Ishikawa (cell line): ENCODE measurements at regions not wholly inside any gene's neighbourhood (a gene's known extent, or its start where the extent isn't known, plus 50 kb on each side); places are given as distances from the start of the nearest gene placed in this dataset.

ENCODE experiments used
- CEBPB ChIP-seq: IDR thresholded peaks from 2 replicates; pipeline ENCODE4 v1.6.1; 2012
- CREB1 ChIP-seq: IDR thresholded peaks from 2 replicates; pipeline ENCODE4 v1.6.1; 2012; ENCODE audit warnings: low read depth
- EP300 ChIP-seq: IDR thresholded peaks from 2 replicates; pipeline ENCODE4 v1.6.1; 2012; ENCODE audit warnings: borderline replicate concordance
- FOXM1 ChIP-seq: IDR thresholded peaks from 2 replicates; pipeline ENCODE4 v1.6.1; 2012; ENCODE audit warnings: low read depth, borderline replicate concordance
- MAX ChIP-seq: IDR thresholded peaks from 2 replicates; pipeline ENCODE4 v1.6.1; 2012
- RAD21 ChIP-seq: IDR thresholded peaks from 2 replicates; pipeline ENCODE4 v1.6.1; 2012; ENCODE audit warnings: low read depth
- REST ChIP-seq: IDR thresholded peaks from 2 replicates; pipeline ENCODE4 v1.6.1; 2012; ENCODE audit warnings: low read depth, mild to moderate bottlenecking
- TAF1 ChIP-seq: IDR thresholded peaks from 2 replicates; pipeline ENCODE4 v1.6.1; 2012; ENCODE audit warnings: low read depth, mild to moderate bottlenecking
- USF1 ChIP-seq: IDR thresholded peaks from 2 replicates; pipeline ENCODE4 v1.6.1; 2012
- YY1 ChIP-seq: IDR thresholded peaks from 2 replicates; pipeline ENCODE4 v1.6.1; 2012; ENCODE audit warnings: low read depth

GRCh38 chr2:144707736-144708326, 187.9 kb upstream of the ZEB2 start:
- TF ChIP-seq RAD21 (no peak), MAX (no peak), REST (no peak), EP300 (no peak), CREB1 (no peak), TAF1 (no peak), FOXM1 (no peak), CEBPB (no peak), USF1 (no peak), YY1 (no peak)
